ENCODE measurements at regions not wholly inside any gene's neighbourhood (a gene's known extent, or its start where the extent isn't known, plus 50 kb on each side); places are given as distances from the start of the nearest gene placed in this dataset.

- no peaks in the 10 kb centered on the region for H3K36me3 Mint-ChIP-seq (ENCODE audit: low read depth)
- DNase-seq (no peak), ATAC-seq (no peak)
- intact Hi-C loops (cut with DNase I, micrococcal nuclease) = no loop called here
- H3K9me3 Mint-ChIP-seq (ENCODE audit: low read depth) = peaks cover 5% of the 10 kb centered on the region
- H3K27ac Mint-ChIP-seq = no peak overlapping the region
- no peaks in the 10 kb centered on the region for H3K4me1 Mint-ChIP-seq
- H3K27me3 Mint-ChIP-seq = peaks cover 10% of the 10 kb centered on the region
- ChIA-PET CTCF (no interaction called here), POLR2A (no interaction called here)
- no peak overlapping the region for H3K4me3 Mint-ChIP-seq
These were observed 157.6 kb downstream of the EN1 start for GRCh38 chr2:118689874-118690273.

- POLR2A ChIA-PET = no interaction called here
- Mint-ChIP-seq H3K4me1 (no peaks in the 10 kb centered on the region), H3K9me3 (ENCODE audit: low read depth) (peaks cover 5% of the 10 kb centered on the region), H3K4me3 (no peak overlapping the region), H3K36me3 (ENCODE audit: low read depth) (no peaks in the 10 kb centered on the region), H3K27me3 (peaks cover 10% of the 10 kb centered on the region), H3K27ac (no peak overlapping the region)
- CTCF ChIA-PET = no interaction called here
- no peak for ATAC-seq
- no peak for DNase-seq
- intact Hi-C loops (cut with DNase I, micrococcal nuclease) = no loop called here
These were observed 158.0 kb downstream of the EN1 start for GRCh38 chr2:118689456-118689855.

DNA sequence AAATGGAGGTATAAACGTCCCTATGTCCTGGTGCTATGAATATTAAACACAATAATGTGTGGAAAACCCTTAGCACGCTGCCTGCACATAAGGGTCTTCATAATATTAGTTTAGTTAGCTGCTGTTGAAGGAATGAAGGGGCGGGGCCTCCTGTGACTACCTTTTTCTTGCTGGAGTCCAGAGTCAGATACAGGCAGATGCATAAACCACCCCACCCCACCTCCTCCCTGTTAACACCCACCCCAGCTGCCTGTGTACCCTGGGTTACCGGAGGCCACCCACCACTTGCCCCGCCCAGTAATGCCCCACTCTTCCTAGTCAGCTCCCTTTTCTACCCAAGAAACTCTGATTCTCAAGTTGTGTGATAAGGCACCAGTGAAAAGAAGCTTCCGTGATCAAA lies 158.4 kb downstream of the EN1 start:
- H3K36me3 Mint-ChIP-seq (ENCODE audit: low read depth) = no peaks in the 10 kb centered on the region
- H3K4me1 Mint-ChIP-seq = no peaks in the 10 kb centered on the region
- ChIA-PET CTCF (no interaction called here), POLR2A (no interaction called here)
- no peak overlapping the region for H3K27ac Mint-ChIP-seq
- H3K9me3 Mint-ChIP-seq (ENCODE audit: low read depth) = peaks cover 5% of the 10 kb centered on the region
- ATAC-seq (no peak), DNase-seq (no peak)
- peaks cover 10% of the 10 kb centered on the region for H3K27me3 Mint-ChIP-seq
- intact Hi-C loops (cut with DNase I, micrococcal nuclease) = no loop called here
- no peak overlapping the region for H3K4me3 Mint-ChIP-seq

- intact Hi-C loops (cut with DNase I, micrococcal nuclease) = no loop called here
- Mint-ChIP-seq H3K9me3 (ENCODE audit: low read depth) (peaks cover 5% of the 10 kb centered on the region), H3K36me3 (ENCODE audit: low read depth) (no peaks in the 10 kb centered on the region), H3K4me3 (no peak overlapping the region), H3K27me3 (peaks cover 10% of the 10 kb centered on the region), H3K4me1 (no peaks in the 10 kb centered on the region), H3K27ac (no peak overlapping the region)
- ChIA-PET CTCF (interaction anchor here (0.7 kb wide), 1 partner anchor 95 kb away, joined by 3 read pairs; no protein-coding TSS in a partner anchor), POLR2A (no interaction called here)
- ATAC-seq (no peak), DNase-seq (no peak)
These were observed 159.8 kb downstream of the EN1 start for GRCh38 chr2:118687698-118688097.

GRCh38 chr2:118687192-118687591 lies 160.3 kb downstream of the EN1 start:
- Mint-ChIP-seq H3K4me1 (no peaks in the 10 kb centered on the region), H3K27ac (no peak overlapping the region), H3K27me3 (peaks cover 12% of the 10 kb centered on the region), H3K9me3 (ENCODE audit: low read depth) (peaks cover 5% of the 10 kb centered on the region), H3K4me3 (no peak overlapping the region), H3K36me3 (ENCODE audit: low read depth) (no peaks in the 10 kb centered on the region)
- ChIA-PET POLR2A (no interaction called here), CTCF (no interaction called here)
- intact Hi-C loops (cut with DNase I, micrococcal nuclease) = no loop called here
- ATAC-seq = no peak
- no peak for DNase-seq

GRCh38 chr2:118686346-118686745 lies 161.1 kb downstream of the EN1 start:
- intact Hi-C loops (cut with DNase I, micrococcal nuclease) = no loop called here
- Mint-ChIP-seq H3K4me3 (no peak overlapping the region), H3K27ac (no peak overlapping the region), H3K9me3 (ENCODE audit: low read depth) (peaks cover 5% of the 10 kb centered on the region), H3K36me3 (ENCODE audit: low read depth) (no peaks in the 10 kb centered on the region), H3K4me1 (no peaks in the 10 kb centered on the region), H3K27me3 (peaks cover 12% of the 10 kb centered on the region)
- POLR2A ChIA-PET = no interaction called here
- no peak for DNase-seq
- CTCF ChIA-PET = no interaction called here
- ATAC-seq = no peak

- H3K4me1 Mint-ChIP-seq = no peaks in the 10 kb centered on the region
- ATAC-seq = no peak
- ChIA-PET POLR2A (no interaction called here), CTCF (no interaction called here)
- H3K36me3 Mint-ChIP-seq (ENCODE audit: low read depth) = no peaks in the 10 kb centered on the region
- peaks cover 10% of the 10 kb centered on the region for H3K27me3 Mint-ChIP-seq
- no peak overlapping the region for H3K4me3 Mint-ChIP-seq
- no peak overlapping the region for H3K27ac Mint-ChIP-seq
- DNase-seq = no peak
- intact Hi-C loops (cut with DNase I, micrococcal nuclease) = no loop called here
- H3K9me3 Mint-ChIP-seq (ENCODE audit: low read depth) = no peaks in the 10 kb centered on the region
These were observed 164.0 kb downstream of the EN1 start for GRCh38 chr2:118683460-118683859.

DNA sequence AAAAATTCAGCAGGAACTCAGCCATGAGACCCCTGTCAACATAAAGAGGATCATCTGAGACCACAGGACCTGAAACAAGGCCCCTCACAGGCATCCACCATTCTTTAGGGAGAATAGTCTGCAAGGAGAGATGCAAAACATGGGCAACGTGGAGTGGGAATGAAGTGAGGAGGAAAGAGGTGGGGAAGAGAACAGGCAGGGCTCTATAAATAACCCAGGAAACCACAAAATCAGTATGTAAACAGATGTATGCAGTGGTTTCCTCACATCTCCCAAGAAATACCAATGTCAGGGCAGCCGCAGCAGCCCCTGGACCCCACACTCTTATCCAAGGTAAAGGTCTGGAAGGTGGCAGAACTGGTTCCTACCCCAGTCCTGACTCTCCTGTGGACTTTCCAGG lies 168.5 kb downstream of the EN1 start:
- ChIA-PET CTCF (no interaction called here), POLR2A (no interaction called here)
- intact Hi-C loops (cut with DNase I, micrococcal nuclease) = no loop called here
- H3K4me3 Mint-ChIP-seq = no peak overlapping the region
- no peaks in the 10 kb centered on the region for H3K4me1 Mint-ChIP-seq
- no peak overlapping the region for H3K27ac Mint-ChIP-seq
- ATAC-seq (no peak), DNase-seq (no peak)
- peaks cover 12% of the 10 kb centered on the region for H3K27me3 Mint-ChIP-seq
- H3K36me3 Mint-ChIP-seq (ENCODE audit: low read depth) = no peaks in the 10 kb centered on the region
- no peaks in the 10 kb centered on the region for H3K9me3 Mint-ChIP-seq (ENCODE audit: low read depth)

GRCh38 chr2:118677546-118677945 lies 169.9 kb downstream of the EN1 start:
- no peaks in the 10 kb centered on the region for H3K9me3 Mint-ChIP-seq (ENCODE audit: low read depth)
- H3K27me3 Mint-ChIP-seq = peaks cover 8% of the 10 kb centered on the region
- CTCF ChIA-PET = no interaction called here
- ATAC-seq = no peak
- intact Hi-C loops (cut with DNase I, micrococcal nuclease) = no loop called here
- no peak overlapping the region for H3K27ac Mint-ChIP-seq
- H3K4me1 Mint-ChIP-seq = no peaks in the 10 kb centered on the region
- no peaks in the 10 kb centered on the region for H3K36me3 Mint-ChIP-seq (ENCODE audit: low read depth)
- H3K4me3 Mint-ChIP-seq = no peak overlapping the region
- POLR2A ChIA-PET = no interaction called here
- no peak for DNase-seq

DNA sequence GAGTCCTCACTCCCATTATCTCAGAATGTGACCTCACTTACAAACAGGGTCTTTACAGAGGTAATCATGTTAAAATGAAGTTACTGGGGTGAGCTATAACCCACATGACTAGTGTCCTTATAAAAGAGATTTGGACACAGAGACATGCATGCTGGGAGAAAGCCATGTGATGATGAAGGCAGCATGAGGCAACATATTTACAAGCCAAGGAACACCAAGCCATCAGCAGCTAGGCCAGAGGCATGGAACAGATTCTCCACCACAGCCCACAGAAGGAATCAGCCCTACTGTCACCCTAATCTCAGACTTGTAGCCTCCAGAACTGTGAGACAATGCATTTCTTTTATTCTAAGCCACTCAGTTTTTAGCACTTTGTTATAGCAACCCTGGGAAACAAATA lies 171.9 kb downstream of the EN1 start:
- ATAC-seq (no peak), DNase-seq (no peak)
- no peaks in the 10 kb centered on the region for H3K36me3 Mint-ChIP-seq (ENCODE audit: low read depth)
- intact Hi-C loops (cut with DNase I, micrococcal nuclease) = no loop called here
- H3K4me3 Mint-ChIP-seq = no peak overlapping the region
- H3K27ac Mint-ChIP-seq = no peak overlapping the region
- no peaks in the 10 kb centered on the region for H3K9me3 Mint-ChIP-seq (ENCODE audit: low read depth)
- no peaks in the 10 kb centered on the region for H3K4me1 Mint-ChIP-seq
- peaks cover 2% of the 10 kb centered on the region for H3K27me3 Mint-ChIP-seq
- CTCF ChIA-PET = no interaction called here
- POLR2A ChIA-PET = no interaction called here

GRCh38 chr2:118672571-118673158 lies 174.8 kb downstream of the EN1 start:
- Mint-ChIP-seq H3K27me3 (peaks cover 6% of the 10 kb centered on the region), H3K4me1 (no peaks in the 10 kb centered on the region), H3K27ac (no peak overlapping the region), H3K9me3 (ENCODE audit: low read depth) (no peaks in the 10 kb centered on the region), H3K36me3 (ENCODE audit: low read depth) (no peaks in the 10 kb centered on the region), H3K4me3 (no peak overlapping the region)
- no peak for ATAC-seq
- intact Hi-C loops (cut with DNase I, micrococcal nuclease) = no loop called here
- POLR2A ChIA-PET = no interaction called here
- DNase-seq = no peak
- CTCF ChIA-PET = no interaction called here

- H3K4me3 Mint-ChIP-seq = no peak overlapping the region
- ChIA-PET POLR2A (no interaction called here), CTCF (no interaction called here)
- intact Hi-C loops (cut with DNase I, micrococcal nuclease) = no loop called here
- H3K27me3 Mint-ChIP-seq = peaks cover 4% of the 10 kb centered on the region
- no peaks in the 10 kb centered on the region for H3K9me3 Mint-ChIP-seq (ENCODE audit: low read depth)
- H3K4me1 Mint-ChIP-seq = no peaks in the 10 kb centered on the region
- ATAC-seq (no peak), DNase-seq (no peak)
- no peak overlapping the region for H3K27ac Mint-ChIP-seq
- H3K36me3 Mint-ChIP-seq (ENCODE audit: low read depth) = no peaks in the 10 kb centered on the region
These were observed 175.6 kb downstream of the EN1 start for GRCh38 chr2:118671701-118672454.

Measured in activated CD4-positive, alpha-beta T cell treated with anti-CD3 and anti-CD28 coated beads for 36 hours (primary cell).